ENCODE measurements at regions not wholly inside any gene's neighbourhood (a gene's known extent, or its start where the extent isn't known, plus 50 kb on each side); places are given as distances from the start of the nearest gene placed in this dataset.

DNA sequence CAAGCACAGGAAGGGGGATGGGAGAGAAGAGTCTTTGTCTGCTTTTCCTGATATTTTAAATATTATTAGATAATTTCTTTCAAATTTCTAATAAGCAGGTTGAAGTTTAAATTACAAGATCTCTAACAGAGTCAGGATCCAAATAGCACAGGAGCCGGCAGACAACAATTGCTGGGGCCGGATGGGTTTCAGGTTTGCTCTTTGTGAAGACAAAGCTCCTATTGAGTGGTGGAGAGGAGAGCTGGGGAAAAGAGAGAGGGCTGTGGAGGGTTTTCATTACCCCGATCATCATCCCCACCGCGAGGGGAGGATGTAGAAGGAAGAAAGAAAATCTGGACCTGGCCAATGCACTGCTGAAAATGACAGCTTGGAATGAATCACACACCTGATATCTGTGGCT, 197.3 kb downstream of the SOX9 start:
- Mint-ChIP-seq H3K4me1 (no peaks in the 10 kb centered on the region), H3K27me3 (peaks cover 0 to 20% (median 17%) of the 10 kb centered on the region in 5 donors), H3K36me3 (peaks cover 0 to 10% (median 0%) of the 10 kb centered on the region in 3 donors), H3K4me3 (no peak overlapping the region), H3K27ac (no peak overlapping the region), H3K9me3 (peaks cover 0 to 10% (median 3%) of the 10 kb centered on the region in 9 donors)
- DNase-seq (no peak), ATAC-seq (no peak)
- POLR2A ChIA-PET, result no interaction called here

DNA sequence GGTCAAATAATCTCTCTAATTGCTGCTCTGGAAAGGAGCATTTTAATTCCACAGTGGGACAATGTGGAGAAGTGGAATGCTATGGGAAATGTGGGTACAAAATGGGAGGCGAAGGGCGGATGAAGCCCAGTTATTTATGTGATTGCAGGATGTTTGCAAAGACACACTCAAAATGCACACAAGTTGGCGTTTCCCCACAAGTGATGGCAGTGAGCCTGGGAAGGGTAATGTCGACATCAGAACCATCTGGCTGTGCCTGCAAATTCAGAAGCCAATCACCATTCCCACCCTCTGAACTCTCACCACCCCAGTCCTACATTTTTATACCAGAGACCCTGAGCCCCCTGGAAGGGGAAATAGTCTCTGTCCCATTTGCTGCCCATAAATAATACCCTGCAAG, 201.1 kb downstream of the SOX9 start:
- Mint-ChIP-seq H3K9me3 (peaks cover 3 to 28% (median 9%) of the 10 kb centered on the region in 9 donors), H3K27me3 (peaks cover 0 to 28% (median 16%) of the 10 kb centered on the region in 5 donors), H3K4me1 (no peaks in the 10 kb centered on the region), H3K36me3 (peaks cover 0 to 10% (median 0%) of the 10 kb centered on the region in 3 donors), H3K27ac (no peak overlapping the region), H3K4me3 (no peak overlapping the region)
- DNase-seq (no peak), ATAC-seq (no peak)
- POLR2A ChIA-PET, result no interaction called here

DNA sequence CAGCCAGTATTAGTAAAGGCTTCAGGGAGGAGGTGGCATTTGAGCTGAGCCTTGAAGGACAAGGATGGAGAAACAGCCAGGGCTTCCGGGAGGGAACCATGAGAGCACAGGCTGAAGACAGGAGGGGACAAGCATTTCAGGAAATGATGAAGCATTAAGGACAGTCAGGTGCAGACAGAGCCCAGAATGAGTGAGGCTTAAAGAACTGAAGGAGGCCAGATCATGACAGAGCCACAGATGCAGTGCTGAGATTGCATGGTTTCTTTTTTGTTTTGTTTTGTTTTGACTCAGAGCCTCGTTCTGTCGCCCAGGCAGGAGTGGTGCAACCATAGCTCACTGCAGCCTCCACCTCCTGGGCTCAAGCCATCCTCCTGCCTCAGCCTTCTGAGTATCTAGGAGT, 211.5 kb downstream of the SOX9 start:
- DNase-seq, result no peak
- Mint-ChIP-seq H3K4me1 (no peaks in the 10 kb centered on the region), H3K4me3 (no peak overlapping the region), H3K27me3 (peaks cover 5 to 29% (median 12%) of the 10 kb centered on the region in 5 donors), H3K27ac (no peak overlapping the region), H3K36me3 (no peaks in the 10 kb centered on the region), H3K9me3 (peaks cover 0 to 7% (median 0%) of the 10 kb centered on the region in 9 donors)
- POLR2A ChIA-PET, result no interaction called here
- no peak for ATAC-seq

- Mint-ChIP-seq H3K9me3 (peaks cover 0 to 7% (median 0%) of the 10 kb centered on the region in 9 donors), H3K36me3 (no peaks in the 10 kb centered on the region), H3K4me1 (no peaks in the 10 kb centered on the region), H3K27me3 (peaks cover 7 to 39% (median 18%) of the 10 kb centered on the region in 5 donors), H3K27ac (no peak overlapping the region), H3K4me3 (no peak overlapping the region)
- ATAC-seq (no peak), DNase-seq (no peak)
- POLR2A ChIA-PET, result no interaction called here
Observed at GRCh38 chr17:72333570-72333969, 212.8 kb downstream of the SOX9 start.

DNA sequence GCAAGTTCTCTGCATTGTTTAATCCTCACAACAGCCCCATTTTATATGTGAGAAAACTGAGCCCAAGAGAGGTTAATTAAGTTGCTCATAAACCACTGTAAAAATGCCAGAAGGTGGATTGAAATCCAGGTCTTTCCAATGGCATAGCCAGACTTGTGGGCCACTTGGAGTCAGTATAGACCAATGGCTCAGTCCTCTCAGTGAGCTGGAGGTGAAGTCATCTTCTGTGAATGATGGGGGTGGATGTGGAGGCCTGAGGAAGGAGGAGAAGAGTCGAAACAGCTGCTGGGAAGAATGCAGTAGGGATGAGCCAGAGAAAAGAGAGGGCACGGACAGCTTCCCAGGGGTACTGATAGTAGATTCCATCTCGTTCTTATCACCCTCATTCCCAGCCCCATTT, 213.4 kb downstream of the SOX9 start:
- no peak for DNase-seq
- POLR2A ChIA-PET, result no interaction called here
- Mint-ChIP-seq H3K36me3 (no peaks in the 10 kb centered on the region), H3K9me3 (peaks cover 0 to 7% (median 0%) of the 10 kb centered on the region in 9 donors), H3K4me3 (no peak overlapping the region), H3K27me3 (peaks cover 7 to 39% (median 18%) of the 10 kb centered on the region in 5 donors), H3K27ac (peak overlapping the region in 1 of 10 donors; percentile 2), H3K4me1 (no peaks in the 10 kb centered on the region)
- no peak for ATAC-seq

GRCh38 chr17:72336026-72336803, 215.4 kb downstream of the SOX9 start:
- Mint-ChIP-seq H3K9me3 (peaks cover 0 to 7% (median 0%) of the 10 kb centered on the region in 9 donors), H3K4me1 (no peaks in the 10 kb centered on the region), H3K27me3 (peaks cover 6 to 50% (median 21%) of the 10 kb centered on the region in 5 donors), H3K4me3 (no peak overlapping the region), H3K36me3 (no peaks in the 10 kb centered on the region), H3K27ac (no peak overlapping the region)
- POLR2A ChIA-PET, result no interaction called here
- no peak for DNase-seq
- ATAC-seq, result no peak

GRCh38 chr17:72336804-72337070, 215.9 kb downstream of the SOX9 start:
- no peak overlapping the region for H3K27ac Mint-ChIP-seq
- H3K9me3 Mint-ChIP-seq, result peaks cover 0 to 7% (median 0%) of the 10 kb centered on the region in 9 donors
- DNase-seq (no peak), ATAC-seq (no peak)
- H3K4me3 Mint-ChIP-seq, result no peak overlapping the region
- H3K4me1 Mint-ChIP-seq, result no peaks in the 10 kb centered on the region
- H3K27me3 Mint-ChIP-seq, result peaks cover 5 to 50% (median 19%) of the 10 kb centered on the region in 5 donors
- POLR2A ChIA-PET, result no interaction called here
- H3K36me3 Mint-ChIP-seq, result no peaks in the 10 kb centered on the region

DNA sequence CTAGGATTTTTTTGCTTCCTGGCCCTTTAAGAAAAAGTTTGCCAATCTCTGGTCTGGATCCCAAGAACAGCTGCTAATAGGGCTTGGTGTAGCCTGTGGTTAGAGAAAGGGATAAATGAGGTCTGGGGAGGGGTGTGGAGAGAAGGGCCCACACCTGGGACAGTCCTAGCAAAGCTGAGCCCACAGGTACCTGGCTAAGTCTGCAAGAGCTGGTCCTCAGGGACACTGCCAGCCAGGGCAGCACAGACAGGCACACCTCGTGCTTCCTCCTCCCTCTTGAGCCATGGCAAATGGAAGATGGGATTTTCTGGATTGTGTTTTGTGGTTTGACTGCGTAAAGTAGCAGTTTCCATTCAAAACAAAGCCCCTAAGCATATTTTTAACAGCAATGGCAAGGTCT, 217.5 kb downstream of the SOX9 start:
- DNase-seq (no peak), ATAC-seq (no peak)
- Mint-ChIP-seq H3K27me3 (peaks cover 4 to 43% (median 19%) of the 10 kb centered on the region in 5 donors), H3K27ac (no peak overlapping the region), H3K9me3 (peaks cover 0 to 4% (median 2%) of the 10 kb centered on the region in 9 donors), H3K4me1 (no peaks in the 10 kb centered on the region), H3K36me3 (no peaks in the 10 kb centered on the region), H3K4me3 (no peak overlapping the region)
- POLR2A ChIA-PET, result no interaction called here

- Mint-ChIP-seq H3K36me3 (no peaks in the 10 kb centered on the region), H3K27ac (no peak overlapping the region), H3K4me1 (no peaks in the 10 kb centered on the region), H3K4me3 (no peak overlapping the region), H3K9me3 (peaks cover 0 to 4% (median 0%) of the 10 kb centered on the region in 9 donors), H3K27me3 (peaks cover 2 to 35% (median 19%) of the 10 kb centered on the region in 5 donors)
- POLR2A ChIA-PET, result no interaction called here
- ATAC-seq, result no peak
- no peak for DNase-seq
Observed at GRCh38 chr17:72338847-72339790, 218.3 kb downstream of the SOX9 start.

DNA sequence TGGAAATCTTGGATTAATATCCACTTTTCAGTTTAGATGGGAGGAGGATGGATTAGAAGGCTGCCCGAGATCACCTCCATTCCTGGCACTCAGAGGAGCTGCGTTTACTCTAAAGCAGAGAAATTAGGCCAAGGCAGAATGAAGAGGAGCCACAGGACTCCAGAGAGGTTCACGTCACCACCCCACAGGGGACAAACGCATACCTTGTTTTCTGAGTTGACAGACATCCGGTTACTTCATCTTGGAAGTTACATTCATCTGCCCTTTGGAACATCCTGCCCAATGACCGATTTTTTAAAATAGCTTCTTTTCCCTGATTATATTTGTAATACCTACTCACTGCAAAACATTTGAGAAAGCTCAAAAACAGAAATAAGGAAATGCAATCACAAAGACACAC, 220.0 kb downstream of the SOX9 start:
- Mint-ChIP-seq H3K4me1 (no peaks in the 10 kb centered on the region), H3K27me3 (peaks cover 0 to 30% (median 16%) of the 10 kb centered on the region in 5 donors), H3K9me3 (peaks cover 0 to 12% (median 2%) of the 10 kb centered on the region in 9 donors), H3K27ac (no peak overlapping the region), H3K36me3 (no peaks in the 10 kb centered on the region), H3K4me3 (no peak overlapping the region)
- DNase-seq (no peak), ATAC-seq (no peak)
- POLR2A ChIA-PET, result no interaction called here

GRCh38 chr17:72342061-72342460, 221.2 kb downstream of the SOX9 start:
- H3K36me3 Mint-ChIP-seq, result no peaks in the 10 kb centered on the region
- H3K4me3 Mint-ChIP-seq, result no peak overlapping the region
- H3K9me3 Mint-ChIP-seq, result peaks cover 0 to 15% (median 2%) of the 10 kb centered on the region in 9 donors
- no peak overlapping the region for H3K27ac Mint-ChIP-seq
- H3K27me3 Mint-ChIP-seq, result peaks cover 0 to 35% (median 11%) of the 10 kb centered on the region in 5 donors
- POLR2A ChIA-PET, result no interaction called here
- H3K4me1 Mint-ChIP-seq, result no peaks in the 10 kb centered on the region
- DNase-seq (no peak), ATAC-seq (no peak)

- DNase-seq (no peak), ATAC-seq (no peak)
- Mint-ChIP-seq H3K36me3 (no peaks in the 10 kb centered on the region), H3K9me3 (peaks cover 0 to 15% (median 2%) of the 10 kb centered on the region in 9 donors), H3K4me1 (no peaks in the 10 kb centered on the region), H3K27me3 (peaks cover 0 to 26% (median 4%) of the 10 kb centered on the region in 5 donors), H3K4me3 (no peak overlapping the region), H3K27ac (no peak overlapping the region)
- POLR2A ChIA-PET, result no interaction called here
Observed at GRCh38 chr17:72342627-72343527, 222.1 kb downstream of the SOX9 start.

All from naive thymus-derived CD8-positive, alpha-beta T cell (primary cell).